ENCODE measurements at regions not wholly inside any gene's neighbourhood (a gene's known extent, or its start where the extent isn't known, plus 50 kb on each side); places are given as distances from the start of the nearest gene placed in this dataset.

DNA sequence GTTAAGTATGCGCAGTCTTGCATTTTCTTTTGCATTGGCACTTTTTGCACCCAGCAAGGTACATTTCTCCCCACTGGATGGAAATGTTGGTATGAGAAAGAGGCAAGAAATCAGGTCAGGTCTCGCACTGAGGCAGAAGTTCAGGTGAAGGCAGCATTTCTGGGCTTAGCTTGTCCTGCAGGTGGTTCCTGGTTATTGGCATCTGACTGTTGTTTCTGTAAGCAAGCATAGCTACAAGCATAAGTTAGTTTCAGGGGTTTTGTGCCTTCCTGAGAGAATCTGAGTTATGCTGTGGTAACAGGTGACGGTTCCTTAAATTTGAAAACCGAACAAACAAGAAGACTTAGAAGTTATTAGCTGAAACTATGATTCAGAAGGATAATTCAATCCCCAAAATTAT lies 139.4 kb upstream of the GRM7 start:
- TF ChIP-seq CTCF (IDR thresholded peaks at IDR 0.05; ENCODE audit: insufficient read depth, low read depth, low read length) (no peak), EZH2 (IDR thresholded peaks at IDR 0.05; ENCODE audit: insufficient read depth, low read length) (no peak)
